Amniotic epithelial cell (primary cell): ENCODE measurements at regions not wholly inside any gene's neighbourhood (a gene's known extent, or its start where the extent isn't known, plus 50 kb on each side); places are given as distances from the start of the nearest gene placed in this dataset.

Experiments
- DNase-seq: peaks from one replicate; pipeline ENCODE4 v3.0.0-alpha.2; 2010; ENCODE audit warnings: low read depth

DNA sequence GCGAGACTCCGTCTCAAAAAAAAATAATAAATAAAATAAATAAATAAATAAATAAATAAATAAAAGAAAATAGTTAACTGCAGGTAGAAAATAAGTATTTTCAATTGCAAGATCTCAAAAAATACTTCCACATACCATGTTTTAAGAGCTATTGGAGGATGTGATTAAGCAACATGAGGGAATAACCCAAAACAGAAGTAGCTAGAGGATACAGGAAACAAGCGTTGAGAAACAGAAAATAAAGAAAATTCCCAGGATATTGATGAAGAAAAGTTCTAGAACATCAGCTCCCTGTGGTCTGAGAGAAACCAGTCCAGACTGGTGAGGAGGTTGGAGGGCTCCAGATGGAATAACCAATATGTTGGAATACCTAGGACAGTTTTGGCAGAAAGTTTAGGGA, 57.3 kb upstream of the RND3 start:
- no peak for DNase-seq

DNA sequence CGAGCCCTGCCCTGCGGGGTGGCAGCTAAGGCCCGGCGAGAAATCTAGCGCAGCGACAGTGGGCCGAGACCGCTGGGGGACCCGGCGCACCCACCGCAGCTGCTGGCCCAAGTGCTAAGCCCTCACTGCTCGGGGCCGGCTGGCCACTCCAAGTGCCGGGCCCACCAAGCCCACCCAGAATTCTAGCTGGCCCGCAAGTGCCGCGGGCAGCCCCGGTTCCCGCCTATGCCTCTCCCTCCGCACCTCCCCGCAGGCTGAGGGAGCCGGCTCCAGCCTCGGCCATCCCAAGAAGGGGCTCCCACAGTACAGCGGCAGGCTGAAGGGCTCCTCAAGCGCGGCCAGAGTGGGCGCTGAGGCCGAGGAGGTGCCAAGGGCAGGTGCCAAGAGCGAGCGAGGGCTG, 55.2 kb upstream of the RND3 start:
- DNase-seq = no peak

DNA sequence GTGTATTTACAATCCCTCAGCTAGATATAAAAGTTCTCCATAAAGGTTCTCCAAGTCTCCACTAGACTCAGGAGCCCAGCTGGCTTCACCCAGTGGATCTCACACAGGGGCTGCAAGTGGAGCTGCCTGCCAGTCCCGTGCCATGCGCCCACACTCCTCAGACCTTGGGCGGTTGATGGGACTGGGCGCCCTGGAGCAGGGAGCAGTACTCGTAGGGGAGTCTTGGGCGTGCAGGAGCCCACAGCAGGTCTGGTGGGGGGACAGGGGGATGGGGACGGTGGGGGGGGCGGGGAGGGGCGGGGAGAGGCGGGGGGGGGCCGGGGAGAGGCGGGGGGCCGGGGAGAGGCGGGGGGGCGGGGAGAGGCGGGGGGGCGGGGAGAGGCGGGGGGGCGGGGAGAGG, 54.7 kb upstream of the RND3 start:
- no peak for DNase-seq

DNA sequence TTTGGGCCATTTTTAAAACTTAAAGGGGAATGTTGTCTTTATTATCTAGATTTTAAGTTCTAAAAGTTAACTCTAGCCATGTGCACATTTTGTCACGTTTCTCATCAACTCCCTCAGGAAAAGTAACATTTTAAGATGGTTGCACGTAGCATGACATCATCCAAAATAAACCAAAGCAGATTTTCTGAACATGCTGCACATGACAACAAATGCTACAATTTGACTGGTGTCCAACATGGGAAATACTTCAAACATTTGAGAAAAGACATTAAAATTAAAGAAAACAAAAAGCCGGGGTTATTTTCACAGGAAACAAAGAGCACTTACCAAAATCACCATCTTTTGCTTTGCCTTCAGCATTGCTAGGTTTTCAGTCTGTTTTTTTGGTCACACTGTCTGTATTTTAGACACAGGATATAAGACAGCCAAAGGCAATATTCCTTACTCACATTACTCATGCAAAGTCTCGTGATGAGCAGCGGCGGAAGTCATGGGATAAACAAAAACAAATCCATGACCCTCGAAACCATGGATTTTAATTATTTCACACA, 51.3 kb upstream of the RND3 start:
- no peak for DNase-seq
